Thymus (tissue), 11 donors: ENCODE measurements at regions not wholly inside any gene's neighbourhood (a gene's known extent, or its start where the extent isn't known, plus 50 kb on each side); places are given as distances from the start of the nearest gene placed in this dataset.

Source experiments
- DNase-seq, 9 donors: peaks; one replicate each; pipeline ENCODE4 v3.0.0-alpha.2; 2013; ENCODE audit warnings: low spot score in 9 of 9, low read depth in 6 of 9, missing footprints in 1 of 9
- H3K27ac ChIP-seq, 2 donors: one replicate each; pipeline ENCODE4 v1.5.1; 2013; ENCODE audit warnings: control low read depth in 1 of 2, low read depth in 1 of 2, low read length in 1 of 2, mild to moderate bottlenecking in 1 of 2, moderate library complexity in 1 of 2
- H3K27me3 ChIP-seq, 2 donors: one replicate each; pipeline ENCODE4 v1.5.1; 2013; ENCODE audit warnings: low read length in 1 of 2; ENCODE audit not compliant: control insufficient read depth in 2 of 2, insufficient read depth in 1 of 2
- H3K36me3 ChIP-seq, 2 donors: one replicate each; pipeline ENCODE4 v1.5.1; 2013; ENCODE audit warnings: low read length in 1 of 2, mild to moderate bottlenecking in 1 of 2, moderate library complexity in 1 of 2; ENCODE audit not compliant: control insufficient read depth in 2 of 2, insufficient read depth in 2 of 2
- H3K4me1 ChIP-seq, 2 donors: one replicate each; pipeline ENCODE4 v1.5.1; 2013; ENCODE audit warnings: low read length in 2 of 2; ENCODE audit not compliant: control insufficient read depth in 2 of 2, insufficient read depth in 2 of 2
- H3K4me3 ChIP-seq, 2 donors: one replicate each; pipeline ENCODE4 v1.5.1; 2013; ENCODE audit warnings: low read length in 2 of 2, control low read depth in 1 of 2, mild to moderate bottlenecking in 1 of 2
- H3K9me3 ChIP-seq, 2 donors: one replicate each; pipeline ENCODE4 v1.5.1; 2013; ENCODE audit warnings: low read length in 1 of 2, mild to moderate bottlenecking in 1 of 2; ENCODE audit not compliant: control insufficient read depth in 2 of 2, insufficient read depth in 1 of 2
- WGBS: extraction: QIAGEN DNeasy Blood & Tissue Kit; methylation state at CpG from one replicate; pipeline ENCODE4 v1.1.7; 2013; 5-methylcytosine and 5-hydroxymethylcytosine counted together
- donor health status: healthy.

DNA sequence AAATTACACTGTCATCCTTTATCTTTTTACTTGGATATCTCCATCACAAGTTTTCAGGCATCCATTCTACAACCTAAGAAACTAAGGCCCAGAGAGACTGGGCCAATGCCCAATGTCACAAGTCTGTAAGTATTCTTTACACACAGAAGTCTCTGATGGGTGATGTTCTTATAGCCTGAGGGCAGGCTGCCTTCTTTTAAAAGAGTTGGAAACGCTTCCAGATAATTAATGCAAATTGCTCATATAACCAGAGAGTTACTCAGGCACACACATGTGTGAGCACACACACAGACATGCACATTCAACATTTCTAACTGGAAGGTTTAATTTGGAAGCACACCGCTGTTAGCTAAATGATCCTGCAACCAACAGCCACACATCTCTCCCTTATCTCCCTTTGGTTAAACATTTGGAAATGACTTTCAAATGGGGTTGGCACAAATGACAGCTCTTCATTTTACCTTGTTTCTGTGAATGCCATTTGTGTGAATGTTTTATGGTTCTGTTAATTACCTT is 160.8 kb upstream of the TMPO start:
- Histone ChIP-seq H3K27me3 (no peaks in the 10 kb centered on the region), H3K27ac (no peak overlapping the region), H3K36me3 (no peaks in the 10 kb centered on the region), H3K4me1 (no peaks in the 10 kb centered on the region), H3K9me3 (no peaks in the 10 kb centered on the region), H3K4me3 (no peak overlapping the region)
- 87% methylated on average over 2 of the region's 2 CpGs for WGBS
- no peak for DNase-seq

DNA sequence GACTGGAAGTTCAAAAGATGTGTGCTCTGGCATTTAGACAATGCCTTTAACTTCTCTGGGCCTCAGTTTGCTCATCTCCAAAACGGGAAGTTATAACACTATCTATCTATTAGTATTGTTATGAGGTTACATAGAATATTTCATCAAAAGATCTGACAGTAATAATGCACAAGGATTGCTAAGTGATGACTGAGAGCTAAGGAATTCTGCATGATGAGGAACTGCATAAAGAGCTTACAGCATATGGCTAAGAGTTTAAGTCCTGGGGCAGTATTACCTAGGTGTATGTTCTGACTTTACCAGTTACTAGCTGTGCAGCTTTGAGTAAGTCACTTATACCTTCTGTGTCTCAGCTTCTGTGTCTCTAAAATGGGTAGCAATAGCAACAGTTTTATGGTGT is 160.1 kb upstream of the TMPO start:
- Histone ChIP-seq H3K4me3 (no peak overlapping the region), H3K9me3 (no peaks in the 10 kb centered on the region), H3K4me1 (no peaks in the 10 kb centered on the region), H3K27ac (no peak overlapping the region), H3K27me3 (no peaks in the 10 kb centered on the region), H3K36me3 (no peaks in the 10 kb centered on the region)
- DNase-seq = no peak
- WGBS = 86% methylated on average over 1 of the region's 1 CpG

DNA sequence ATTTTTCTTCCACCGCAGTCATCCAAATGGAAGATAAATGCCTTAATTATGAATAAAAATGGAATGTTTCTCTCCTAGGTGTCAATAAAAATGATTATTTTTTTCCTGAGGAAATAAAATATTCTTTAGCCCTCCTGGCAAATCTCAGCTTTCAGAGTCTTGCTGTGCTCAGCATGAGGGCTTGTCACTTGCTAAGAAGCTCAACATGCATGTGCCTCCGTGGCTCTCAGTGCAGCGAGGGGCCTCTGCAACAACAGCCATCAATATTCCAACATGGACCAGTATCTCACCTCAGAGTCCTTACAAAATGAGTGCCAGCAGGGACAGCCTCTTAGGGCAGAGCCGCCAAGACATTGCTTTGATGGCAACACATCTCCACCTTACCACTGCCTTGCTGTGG is 159.5 kb upstream of the TMPO start:
- no peaks in the 10 kb centered on the region for H3K9me3 ChIP-seq
- DNase-seq = no peak
- no peaks in the 10 kb centered on the region for H3K4me1 ChIP-seq
- 73% methylated on average over 4 of the region's 4 CpGs for WGBS
- H3K36me3 ChIP-seq = no peaks in the 10 kb centered on the region
- no peak overlapping the region for H3K4me3 ChIP-seq
- H3K27ac ChIP-seq = no peak overlapping the region
- no peaks in the 10 kb centered on the region for H3K27me3 ChIP-seq

DNA sequence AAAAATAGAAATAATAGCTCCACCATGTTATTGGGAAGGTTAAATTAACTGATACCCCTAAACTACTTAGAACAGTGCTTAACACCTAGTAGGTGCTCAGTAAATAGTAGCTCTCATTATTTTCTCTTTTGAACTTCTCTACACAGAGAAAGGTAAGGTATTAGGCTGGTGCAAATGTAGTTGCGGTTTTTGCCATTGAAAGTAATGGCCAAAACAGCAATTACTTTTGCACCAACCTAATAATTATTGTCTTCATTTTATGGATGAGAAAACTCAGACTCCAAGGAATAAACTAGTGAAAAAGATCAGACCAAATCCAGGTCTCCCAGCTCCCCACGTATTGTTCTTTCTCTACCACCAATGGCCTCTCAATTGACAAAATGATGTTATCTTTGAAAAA is 157.2 kb upstream of the TMPO start:
- Histone ChIP-seq H3K9me3 (no peaks in the 10 kb centered on the region), H3K4me1 (no peaks in the 10 kb centered on the region), H3K36me3 (no peaks in the 10 kb centered on the region), H3K4me3 (no peak overlapping the region), H3K27ac (no peak overlapping the region), H3K27me3 (no peaks in the 10 kb centered on the region)
- 74% methylated on average over 2 of the region's 2 CpGs for WGBS
- no peak for DNase-seq

DNA sequence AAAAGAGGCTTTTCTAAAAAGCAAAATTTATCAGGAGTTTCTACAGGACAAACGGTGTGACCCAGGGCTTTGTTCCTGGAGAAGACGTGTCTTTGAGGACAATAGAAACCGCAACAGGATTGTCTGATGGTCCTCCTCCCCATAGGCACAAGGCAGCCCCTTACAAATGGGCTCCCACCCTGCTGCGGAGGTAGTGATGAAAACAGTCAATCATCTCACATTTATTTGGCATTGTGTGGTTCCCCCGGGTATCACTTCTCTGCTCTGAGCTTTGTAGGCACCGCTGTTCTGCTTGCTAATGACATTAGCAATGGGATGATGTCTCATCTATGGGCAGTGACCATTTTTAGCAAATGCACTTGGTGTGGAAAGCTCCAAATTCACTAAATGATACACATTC is 155.5 kb upstream of the TMPO start:
- DNase-seq = no peak
- Histone ChIP-seq H3K4me1 (no peaks in the 10 kb centered on the region), H3K36me3 (no peaks in the 10 kb centered on the region), H3K27me3 (no peaks in the 10 kb centered on the region), H3K4me3 (no peak overlapping the region), H3K9me3 (no peaks in the 10 kb centered on the region), H3K27ac (no peak overlapping the region)
- 90% methylated on average over 6 of the region's 6 CpGs for WGBS

DNA sequence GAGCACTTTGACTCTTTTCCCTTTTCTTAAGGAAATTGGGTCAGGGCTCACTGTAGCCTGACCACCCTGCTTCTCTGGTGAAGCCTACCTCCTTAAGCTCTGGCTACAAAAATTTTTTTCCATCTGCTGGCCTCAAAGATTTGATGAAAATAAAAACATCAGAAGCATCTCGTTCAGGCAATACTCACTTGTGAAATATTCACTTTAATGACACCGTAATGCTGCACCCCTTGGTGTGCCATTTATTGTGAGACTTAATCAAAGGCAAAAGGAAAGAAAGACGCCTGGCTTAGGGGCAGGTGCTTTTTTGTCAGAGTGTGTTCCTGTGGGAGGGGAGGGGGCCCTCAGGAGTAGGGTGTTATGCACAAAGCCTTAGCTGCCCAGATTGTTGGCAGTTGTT is 155.0 kb upstream of the TMPO start:
- Histone ChIP-seq H3K4me3 (no peak overlapping the region), H3K27me3 (no peaks in the 10 kb centered on the region), H3K36me3 (no peaks in the 10 kb centered on the region), H3K27ac (no peak overlapping the region), H3K4me1 (no peaks in the 10 kb centered on the region), H3K9me3 (no peaks in the 10 kb centered on the region)
- WGBS = 88% methylated on average over 3 of the region's 3 CpGs
- DNase-seq = no peak

DNA sequence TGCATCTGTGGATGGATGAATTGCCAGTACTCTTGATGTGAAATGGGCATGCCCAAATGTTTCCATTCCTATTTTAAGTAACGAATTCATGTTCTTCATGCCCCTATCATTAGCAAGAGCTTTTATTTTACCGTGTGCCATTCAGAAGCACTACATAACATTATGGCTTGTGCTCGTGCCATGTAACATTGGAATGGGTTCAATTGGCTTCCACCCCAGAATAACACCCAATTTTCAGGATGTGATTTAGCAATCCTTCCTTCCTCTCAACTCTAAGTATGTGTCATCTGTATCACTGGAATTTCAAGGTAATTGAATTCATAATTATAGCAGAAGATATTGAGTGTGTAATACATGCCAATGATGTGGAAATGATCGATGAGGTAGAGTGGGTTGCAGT is 145.8 kb upstream of the TMPO start:
- Histone ChIP-seq H3K9me3 (no peaks in the 10 kb centered on the region), H3K27me3 (no peaks in the 10 kb centered on the region), H3K4me1 (peaks cover 0 to 2% of the 10 kb centered on the region in 2 donors), H3K4me3 (no peak overlapping the region), H3K36me3 (no peaks in the 10 kb centered on the region), H3K27ac (no peak overlapping the region)
- no peak for DNase-seq
- WGBS = 92% methylated on average over 4 of the region's 4 CpGs

DNA sequence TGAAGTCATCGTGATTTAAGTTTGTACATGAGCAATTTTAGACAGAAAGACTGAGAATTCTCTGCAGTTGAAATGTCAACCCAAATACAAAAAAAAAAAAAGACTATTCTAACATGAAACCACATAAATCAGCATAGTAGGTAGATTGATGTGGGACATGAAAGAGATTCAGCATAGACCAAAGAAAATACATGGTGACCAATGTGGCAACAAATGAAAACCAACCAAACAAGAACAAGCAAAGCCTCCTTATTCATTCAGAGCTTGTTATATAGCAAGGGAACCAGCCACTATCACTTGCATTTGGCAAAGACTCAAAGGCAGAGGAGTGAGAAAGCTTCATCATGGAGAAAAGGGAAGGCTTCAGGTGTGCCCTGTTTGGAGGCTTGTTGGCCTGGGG is 144.4 kb upstream of the TMPO start:
- no peak for DNase-seq
- H3K27me3 ChIP-seq = no peaks in the 10 kb centered on the region
- H3K4me3 ChIP-seq = no peak overlapping the region
- no peaks in the 10 kb centered on the region for H3K9me3 ChIP-seq
- no peaks in the 10 kb centered on the region for H3K36me3 ChIP-seq
- H3K4me1 ChIP-seq = peaks cover 0 to 2% of the 10 kb centered on the region in 2 donors
- 98% methylated on average over 1 of the region's 1 CpG for WGBS
- no peak overlapping the region for H3K27ac ChIP-seq

DNA sequence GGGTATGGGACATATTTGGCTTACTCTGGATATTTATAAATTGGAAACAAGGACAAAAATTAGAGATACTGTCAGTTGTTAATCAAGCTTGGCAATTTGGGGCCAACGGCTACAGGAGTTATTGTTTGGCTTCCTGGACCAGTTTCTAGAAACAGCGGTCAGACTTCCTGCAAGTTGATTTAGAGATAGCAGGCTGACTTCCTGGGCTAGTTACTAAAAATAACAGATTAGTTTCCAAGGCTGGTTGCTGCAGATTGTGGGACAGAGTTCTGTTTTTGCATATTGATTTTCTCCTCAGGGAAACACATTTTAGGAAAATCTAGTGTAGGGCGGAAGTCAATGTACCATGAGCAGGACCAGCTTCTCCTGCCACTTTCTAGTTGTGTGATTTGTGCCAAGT is 144.0 kb upstream of the TMPO start:
- H3K9me3 ChIP-seq = no peaks in the 10 kb centered on the region
- DNase-seq = no peak
- no peaks in the 10 kb centered on the region for H3K27me3 ChIP-seq
- 43% methylated on average over 3 of the region's 3 CpGs for WGBS
- H3K36me3 ChIP-seq = no peaks in the 10 kb centered on the region
- H3K4me1 ChIP-seq = peaks cover 0 to 2% of the 10 kb centered on the region in 2 donors
- no peak overlapping the region for H3K27ac ChIP-seq
- H3K4me3 ChIP-seq = no peak overlapping the region
